ENCODE measurements at regions not wholly inside any gene's neighbourhood (a gene's known extent, or its start where the extent isn't known, plus 50 kb on each side); places are given as distances from the start of the nearest gene placed in this dataset.

DNA sequence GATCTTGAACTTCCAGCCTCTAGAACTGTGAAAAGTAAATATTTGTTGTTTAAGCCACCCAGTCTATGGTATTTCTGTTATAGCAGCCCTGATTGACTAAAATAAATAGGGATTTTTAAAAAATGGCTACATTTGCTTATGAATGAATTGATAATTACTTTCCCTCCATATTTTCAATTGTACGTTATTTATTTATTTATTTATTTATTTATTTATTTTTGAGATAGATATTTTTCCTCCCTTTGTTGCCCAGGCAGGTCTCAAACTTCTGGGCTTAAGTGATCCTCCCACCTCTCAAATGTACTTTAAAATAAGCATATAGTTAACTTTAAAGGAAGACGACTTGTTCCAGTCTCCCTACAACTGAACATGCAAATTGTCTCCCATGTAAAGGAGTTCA is 76.0 kb upstream of the HMGA2 start:
- WGBS, 2 donors = 94 to 100% methylated on average over 2 of the region's 2 CpGs
- Histone ChIP-seq H3K9ac (ENCODE audit: insufficient read depth in 1 of 2, low read length in 2 of 2) (no peak overlapping the region), H3K4me3 (no peak overlapping the region), H3K27me3 (ENCODE audit: control insufficient read depth in 3 of 3, insufficient read depth in 3 of 3, low read length in 2 of 3) (peaks cover 0 to 4% (median 0%) of the 10 kb centered on the region in 3 donors), H3K4me1 (ENCODE audit: control insufficient read depth in 5 of 5, insufficient read depth in 5 of 5, low read length in 5 of 5) (peaks cover 0 to 2% (median 0%) of the 10 kb centered on the region in 5 donors), H3K9me3 (ENCODE audit: control insufficient read depth in 4 of 4, insufficient read depth in 3 of 4, low read length in 3 of 4) (peaks cover 0 to 2% (median 0%) of the 10 kb centered on the region in 4 donors), H3K36me3 (ENCODE audit: control insufficient read depth in 4 of 4, insufficient read depth in 4 of 4, low read length in 4 of 4) (no peaks in the 10 kb centered on the region), H3K27ac (ENCODE audit: low read depth in 1 of 2, low read length in 1 of 2) (no peak overlapping the region)
- TF ChIP-seq, protein P1, sequence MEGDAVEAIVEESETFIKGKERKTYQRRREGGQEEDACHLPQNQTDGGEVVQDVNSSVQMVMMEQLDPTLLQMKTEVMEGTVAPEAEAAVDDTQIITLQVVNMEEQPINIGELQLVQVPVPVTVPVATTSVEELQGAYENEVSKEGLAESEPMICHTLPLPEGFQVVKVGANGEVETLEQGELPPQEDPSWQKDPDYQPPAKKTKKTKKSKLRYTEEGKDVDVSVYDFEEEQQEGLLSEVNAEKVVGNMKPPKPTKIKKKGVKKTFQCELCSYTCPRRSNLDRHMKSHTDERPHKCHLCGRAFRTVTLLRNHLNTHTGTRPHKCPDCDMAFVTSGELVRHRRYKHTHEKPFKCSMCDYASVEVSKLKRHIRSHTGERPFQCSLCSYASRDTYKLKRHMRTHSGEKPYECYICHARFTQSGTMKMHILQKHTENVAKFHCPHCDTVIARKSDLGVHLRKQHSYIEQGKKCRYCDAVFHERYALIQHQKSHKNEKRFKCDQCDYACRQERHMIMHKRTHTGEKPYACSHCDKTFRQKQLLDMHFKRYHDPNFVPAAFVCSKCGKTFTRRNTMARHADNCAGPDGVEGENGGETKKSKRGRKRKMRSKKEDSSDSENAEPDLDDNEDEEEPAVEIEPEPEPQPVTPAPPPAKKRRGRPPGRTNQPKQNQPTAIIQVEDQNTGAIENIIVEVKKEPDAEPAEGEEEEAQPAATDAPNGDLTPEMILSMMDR (IDR thresholded peaks at IDR 0.05; ENCODE audit: control extremely low read depth, extremely low read depth) = no peak
- DNase-seq = no peak
- ATAC-seq (ENCODE audit: insufficient read depth, low FRiP score) = no peak

DNA sequence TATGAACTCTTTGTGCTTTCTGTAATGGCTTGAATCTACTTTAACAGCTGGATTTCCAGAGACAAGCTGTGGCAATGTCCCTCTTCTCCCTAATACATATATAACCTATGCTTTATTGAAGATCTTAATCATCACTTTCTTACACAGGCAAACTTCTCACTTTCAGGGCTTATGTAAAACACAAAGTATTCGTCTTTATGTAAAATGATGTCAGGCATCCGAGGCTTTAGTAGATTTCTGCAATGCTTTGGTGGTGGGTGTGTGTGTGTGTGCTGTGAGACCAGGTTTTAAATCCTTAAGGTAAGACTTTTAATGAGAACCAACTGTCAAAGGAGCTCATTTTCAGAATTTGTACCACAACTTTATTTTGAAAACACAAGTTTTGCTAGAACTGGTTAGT is 70.0 kb upstream of the HMGA2 start:
- 86 to 96% methylated on average over 2 of the region's 2 CpGs for WGBS, 2 donors
- Histone ChIP-seq H3K36me3 (ENCODE audit: control insufficient read depth in 4 of 4, insufficient read depth in 4 of 4, low read length in 4 of 4) (no peaks in the 10 kb centered on the region), H3K9ac (ENCODE audit: insufficient read depth in 1 of 2, low read length in 2 of 2) (no peak overlapping the region), H3K4me1 (ENCODE audit: control insufficient read depth in 5 of 5, insufficient read depth in 5 of 5, low read length in 5 of 5) (peaks cover 0 to 3% (median 0%) of the 10 kb centered on the region in 5 donors), H3K27ac (ENCODE audit: low read depth in 1 of 2, low read length in 1 of 2) (no peak overlapping the region), H3K27me3 (ENCODE audit: control insufficient read depth in 3 of 3, insufficient read depth in 3 of 3, low read length in 2 of 3) (no peaks in the 10 kb centered on the region), H3K9me3 (ENCODE audit: control insufficient read depth in 4 of 4, insufficient read depth in 3 of 4, low read length in 3 of 4) (no peaks in the 10 kb centered on the region), H3K4me3 (no peak overlapping the region)
- ATAC-seq (ENCODE audit: insufficient read depth, low FRiP score) (no peak), DNase-seq (no peak)
- TF ChIP-seq, protein P1 (IDR thresholded peaks at IDR 0.05; ENCODE audit: control extremely low read depth, extremely low read depth) = no peak

DNA sequence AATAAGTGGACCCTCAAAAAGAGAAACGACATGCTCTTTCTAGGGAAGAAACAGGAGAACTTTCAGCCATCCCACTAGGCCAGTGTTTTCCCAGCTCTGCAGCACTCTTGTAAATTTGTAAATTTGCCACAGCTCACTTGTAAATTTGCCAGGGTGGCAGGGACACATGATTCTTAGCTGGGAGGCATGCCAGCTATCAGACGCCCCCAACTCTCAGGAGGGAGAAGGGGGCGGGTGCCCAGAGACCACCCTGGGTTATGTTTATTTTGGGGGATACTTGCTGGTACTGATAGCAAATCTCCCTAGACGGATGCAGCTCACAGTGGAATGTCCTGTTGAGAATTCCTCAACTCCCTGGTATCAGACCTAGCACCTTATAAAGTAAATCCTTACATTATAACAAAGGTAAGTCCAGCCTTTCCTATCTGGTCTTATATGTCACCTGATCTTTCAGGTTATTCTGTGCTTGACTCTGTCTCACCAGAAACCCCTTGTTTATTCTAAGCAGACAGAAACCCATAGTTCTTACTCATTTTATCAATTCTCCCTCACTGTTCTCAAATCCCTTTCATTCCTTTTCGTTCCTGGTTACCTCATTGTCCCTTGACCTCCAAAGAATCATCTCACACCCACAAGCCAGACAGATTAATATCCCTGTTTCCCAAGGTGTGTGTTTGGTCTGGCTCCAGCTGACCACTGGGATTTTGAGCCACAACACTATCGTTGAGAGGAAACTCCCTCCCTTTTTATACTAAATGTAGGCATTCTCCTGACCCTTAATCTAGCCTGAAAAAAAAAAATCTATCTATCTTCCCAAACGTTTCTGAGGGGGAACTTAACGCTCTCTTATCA is 69.3 kb upstream of the HMGA2 start:
- no peaks in the 10 kb centered on the region for H3K9me3 ChIP-seq (ENCODE audit: control insufficient read depth in 4 of 4, insufficient read depth in 3 of 4, low read length in 3 of 4)
- no peak for ATAC-seq (ENCODE audit: insufficient read depth, low FRiP score)
- no peaks in the 10 kb centered on the region for H3K27me3 ChIP-seq (ENCODE audit: control insufficient read depth in 3 of 3, insufficient read depth in 3 of 3, low read length in 2 of 3)
- H3K36me3 ChIP-seq (ENCODE audit: control insufficient read depth in 4 of 4, insufficient read depth in 4 of 4, low read length in 4 of 4) = no peaks in the 10 kb centered on the region
- no peak overlapping the region for H3K27ac ChIP-seq (ENCODE audit: low read depth in 1 of 2, low read length in 1 of 2)
- no peak overlapping the region for H3K9ac ChIP-seq (ENCODE audit: insufficient read depth in 1 of 2, low read length in 2 of 2)
- no peak for DNase-seq
- 50 to 70% methylated on average over 8 of the region's 8 CpGs for WGBS, 2 donors
- peaks cover 0 to 3% (median 0%) of the 10 kb centered on the region in 5 donors for H3K4me1 ChIP-seq (ENCODE audit: control insufficient read depth in 5 of 5, insufficient read depth in 5 of 5, low read length in 5 of 5)
- TF ChIP-seq, protein P1 (IDR thresholded peaks at IDR 0.05; ENCODE audit: control extremely low read depth, extremely low read depth) = no peak
- H3K4me3 ChIP-seq = no peak overlapping the region
